ENCODE measurements at regions not wholly inside any gene's neighbourhood (a gene's known extent, or its start where the extent isn't known, plus 50 kb on each side); places are given as distances from the start of the nearest gene placed in this dataset.
"Not testable (repeated sequence)": the region's sequence is repeated elsewhere in the genome, so short reads cannot be mapped to it uniquely, and the experiment has no call there.

GRCh38 chr21:35713914-35714313 is 346.4 kb downstream of the SETD4 start:
- no peaks in the 10 kb centered on the region for H3K9me3 ChIP-seq (ENCODE audit: control insufficient read depth, low read length)
- no peak overlapping the region for H3K4me3 ChIP-seq (ENCODE audit: low read length)

GRCh38 chr21:35711661-35712060 is 348.7 kb downstream of the SETD4 start:
- H3K36me3 ChIP-seq (ENCODE audit: control insufficient read depth, insufficient read depth, low read length), result no peaks in the 10 kb centered on the region
- no peak overlapping the region for H3K9ac ChIP-seq (ENCODE audit: low read length)
- no peaks in the 10 kb centered on the region for H3K4me1 ChIP-seq (ENCODE audit: control insufficient read depth, insufficient read depth, low read length)
- no peaks in the 10 kb centered on the region for H3K27me3 ChIP-seq (ENCODE audit: control insufficient read depth, insufficient read depth, low read length)
- H3K4me3 ChIP-seq (ENCODE audit: low read length), result no peak overlapping the region
- no peaks in the 10 kb centered on the region for H3K9me3 ChIP-seq (ENCODE audit: control insufficient read depth, low read length)

More at GRCh38 chr21:35713914-35714313, 346.4 kb downstream of the SETD4 start:
- H3K27me3 ChIP-seq (ENCODE audit: control insufficient read depth, insufficient read depth, low read length), result no peaks in the 10 kb centered on the region
- H3K9ac ChIP-seq (ENCODE audit: low read length), result no peak overlapping the region
- no peaks in the 10 kb centered on the region for H3K36me3 ChIP-seq (ENCODE audit: control insufficient read depth, insufficient read depth, low read length)
- H3K4me1 ChIP-seq (ENCODE audit: control insufficient read depth, insufficient read depth, low read length), result no peaks in the 10 kb centered on the region

- no peaks in the 10 kb centered on the region for H3K4me1 ChIP-seq (ENCODE audit: control insufficient read depth, insufficient read depth, low read length)
- H3K27me3 ChIP-seq (ENCODE audit: control insufficient read depth, insufficient read depth, low read length), result no peaks in the 10 kb centered on the region
- H3K9me3 ChIP-seq (ENCODE audit: control insufficient read depth, low read length), result no peaks in the 10 kb centered on the region
- H3K36me3 ChIP-seq (ENCODE audit: control insufficient read depth, insufficient read depth, low read length), result no peaks in the 10 kb centered on the region
- no peak overlapping the region for H3K4me3 ChIP-seq (ENCODE audit: low read length)
- no peak overlapping the region for H3K9ac ChIP-seq (ENCODE audit: low read length)
These were observed 349.1 kb downstream of the SETD4 start for GRCh38 chr21:35711213-35711612.

- H3K27me3 ChIP-seq (ENCODE audit: control insufficient read depth, insufficient read depth, low read length); H3K9ac ChIP-seq (ENCODE audit: low read length); H3K4me1 ChIP-seq (ENCODE audit: control insufficient read depth, insufficient read depth, low read length); H3K36me3 ChIP-seq (ENCODE audit: control insufficient read depth, insufficient read depth, low read length); H3K4me3 ChIP-seq (ENCODE audit: low read length); H3K9me3 ChIP-seq (ENCODE audit: control insufficient read depth, low read length): not testable (repeated sequence)
These were observed 350.3 kb downstream of the SETD4 start for GRCh38 chr21:35709990-35710389.

GRCh38 chr21:35705888-35706287 is 354.4 kb downstream of the SETD4 start:
- no peaks in the 10 kb centered on the region for H3K27me3 ChIP-seq (ENCODE audit: control insufficient read depth, insufficient read depth, low read length)
- H3K4me3 ChIP-seq (ENCODE audit: low read length), result no peak overlapping the region
- no peak overlapping the region for H3K9ac ChIP-seq (ENCODE audit: low read length)
- no peaks in the 10 kb centered on the region for H3K9me3 ChIP-seq (ENCODE audit: control insufficient read depth, low read length)
- no peaks in the 10 kb centered on the region for H3K36me3 ChIP-seq (ENCODE audit: control insufficient read depth, insufficient read depth, low read length)
- H3K4me1 ChIP-seq (ENCODE audit: control insufficient read depth, insufficient read depth, low read length), result no peaks in the 10 kb centered on the region

GRCh38 chr21:35705237-35705887 is 355.0 kb downstream of the SETD4 start:
- no peaks in the 10 kb centered on the region for H3K36me3 ChIP-seq (ENCODE audit: control insufficient read depth, insufficient read depth, low read length)
- no peaks in the 10 kb centered on the region for H3K4me1 ChIP-seq (ENCODE audit: control insufficient read depth, insufficient read depth, low read length)
- H3K4me3 ChIP-seq (ENCODE audit: low read length), result no peak overlapping the region
- no peaks in the 10 kb centered on the region for H3K9me3 ChIP-seq (ENCODE audit: control insufficient read depth, low read length)
- no peaks in the 10 kb centered on the region for H3K27me3 ChIP-seq (ENCODE audit: control insufficient read depth, insufficient read depth, low read length)
- H3K9ac ChIP-seq (ENCODE audit: low read length), result no peak overlapping the region

GRCh38 chr21:35703704-35704103 is 356.6 kb downstream of the SETD4 start:
- Histone ChIP-seq H3K36me3 (ENCODE audit: control insufficient read depth, insufficient read depth, low read length) (no peaks in the 10 kb centered on the region), H3K27me3 (ENCODE audit: control insufficient read depth, insufficient read depth, low read length) (no peaks in the 10 kb centered on the region), H3K9me3 (ENCODE audit: control insufficient read depth, low read length) (no peaks in the 10 kb centered on the region), H3K4me1 (ENCODE audit: control insufficient read depth, insufficient read depth, low read length) (no peaks in the 10 kb centered on the region), H3K4me3 (ENCODE audit: low read length) (no peak overlapping the region), H3K9ac (ENCODE audit: low read length) (no peak overlapping the region)

GRCh38 chr21:35699361-35699760 is 361.0 kb downstream of the SETD4 start:
- Histone ChIP-seq H3K27me3 (ENCODE audit: control insufficient read depth, insufficient read depth, low read length) (no peaks in the 10 kb centered on the region), H3K9me3 (ENCODE audit: control insufficient read depth, low read length) (no peaks in the 10 kb centered on the region), H3K4me3 (ENCODE audit: low read length) (no peak overlapping the region), H3K9ac (ENCODE audit: low read length) (no peak overlapping the region), H3K36me3 (ENCODE audit: control insufficient read depth, insufficient read depth, low read length) (no peaks in the 10 kb centered on the region), H3K4me1 (ENCODE audit: control insufficient read depth, insufficient read depth, low read length) (peaks cover 11% of the 10 kb centered on the region)

GRCh38 chr21:35697321-35697808 is 363.0 kb downstream of the SETD4 start:
- no peak overlapping the region for H3K9ac ChIP-seq (ENCODE audit: low read length)
- no peak overlapping the region for H3K4me3 ChIP-seq (ENCODE audit: low read length)
- peaks cover 11% of the 10 kb centered on the region for H3K4me1 ChIP-seq (ENCODE audit: control insufficient read depth, insufficient read depth, low read length)
- no peaks in the 10 kb centered on the region for H3K9me3 ChIP-seq (ENCODE audit: control insufficient read depth, low read length)
- no peaks in the 10 kb centered on the region for H3K27me3 ChIP-seq (ENCODE audit: control insufficient read depth, insufficient read depth, low read length)
- H3K36me3 ChIP-seq (ENCODE audit: control insufficient read depth, insufficient read depth, low read length), result no peaks in the 10 kb centered on the region

GRCh38 chr21:35696644-35697043 is 363.7 kb downstream of the SETD4 start:
- Histone ChIP-seq H3K27me3 (ENCODE audit: control insufficient read depth, insufficient read depth, low read length) (no peaks in the 10 kb centered on the region), H3K4me3 (ENCODE audit: low read length) (no peak overlapping the region), H3K9me3 (ENCODE audit: control insufficient read depth, low read length) (no peaks in the 10 kb centered on the region), H3K36me3 (ENCODE audit: control insufficient read depth, insufficient read depth, low read length) (no peaks in the 10 kb centered on the region), H3K4me1 (ENCODE audit: control insufficient read depth, insufficient read depth, low read length) (peaks cover 11% of the 10 kb centered on the region), H3K9ac (ENCODE audit: low read length) (no peak overlapping the region)

- H3K36me3 ChIP-seq (ENCODE audit: control insufficient read depth, insufficient read depth, low read length), result no peaks in the 10 kb centered on the region
- no peak overlapping the region for H3K9ac ChIP-seq (ENCODE audit: low read length)
- H3K9me3 ChIP-seq (ENCODE audit: control insufficient read depth, low read length), result no peaks in the 10 kb centered on the region
- H3K27me3 ChIP-seq (ENCODE audit: control insufficient read depth, insufficient read depth, low read length), result no peaks in the 10 kb centered on the region
- no peak overlapping the region for H3K4me3 ChIP-seq (ENCODE audit: low read length)
- H3K4me1 ChIP-seq (ENCODE audit: control insufficient read depth, insufficient read depth, low read length), result peaks cover 5% of the 10 kb centered on the region
These were observed 368.0 kb downstream of the SETD4 start for GRCh38 chr21:35692311-35692710.

- Histone ChIP-seq H3K9ac (ENCODE audit: low read length) (no peak overlapping the region), H3K4me3 (ENCODE audit: low read length) (no peak overlapping the region), H3K4me1 (ENCODE audit: control insufficient read depth, insufficient read depth, low read length) (no peaks in the 10 kb centered on the region), H3K27me3 (ENCODE audit: control insufficient read depth, insufficient read depth, low read length) (no peaks in the 10 kb centered on the region), H3K36me3 (ENCODE audit: control insufficient read depth, insufficient read depth, low read length) (no peaks in the 10 kb centered on the region), H3K9me3 (ENCODE audit: control insufficient read depth, low read length) (no peaks in the 10 kb centered on the region)
These were observed 369.9 kb downstream of the SETD4 start for GRCh38 chr21:35690436-35690835.

GRCh38 chr21:35686156-35686555 is 374.2 kb downstream of the SETD4 start:
- Histone ChIP-seq H3K27me3 (ENCODE audit: control insufficient read depth, insufficient read depth, low read length) (no peaks in the 10 kb centered on the region), H3K9ac (ENCODE audit: low read length) (no peak overlapping the region), H3K4me3 (ENCODE audit: low read length) (no peak overlapping the region)

More at GRCh38 chr21:35686156-35686555, 374.2 kb downstream of the SETD4 start:
- Histone ChIP-seq H3K4me1 (ENCODE audit: control insufficient read depth, insufficient read depth, low read length) (no peaks in the 10 kb centered on the region), H3K36me3 (ENCODE audit: control insufficient read depth, insufficient read depth, low read length) (no peaks in the 10 kb centered on the region), H3K9me3 (ENCODE audit: control insufficient read depth, low read length) (no peaks in the 10 kb centered on the region)
